ENCODE measurements at regions not wholly inside any gene's neighbourhood (a gene's known extent, or its start where the extent isn't known, plus 50 kb on each side); places are given as distances from the start of the nearest gene placed in this dataset.

GRCh38 chr2:158914731-158915130, 53.7 kb upstream of the TANC1 start:
- Mint-ChIP-seq H3K4me3 (no peak overlapping the region), H3K4me1 (peaks cover 2% of the 10 kb centered on the region), H3K27ac (no peak overlapping the region), H3K36me3 (ENCODE audit: low read depth) (no peaks in the 10 kb centered on the region), H3K9me3 (no peaks in the 10 kb centered on the region), H3K27me3 (peaks cover 12% of the 10 kb centered on the region)
- DNase-seq: no peak
- ChIA-PET POLR2A (no interaction called here), CTCF (no interaction called here)

- no peak overlapping the region for H3K27ac Mint-ChIP-seq
- H3K4me1 Mint-ChIP-seq: peaks cover 2% of the 10 kb centered on the region
- no peak for DNase-seq
- no peak overlapping the region for H3K4me3 Mint-ChIP-seq
- no peaks in the 10 kb centered on the region for H3K9me3 Mint-ChIP-seq
- peaks cover 14% of the 10 kb centered on the region for H3K27me3 Mint-ChIP-seq
- ChIA-PET CTCF (no interaction called here), POLR2A (no interaction called here)
- no peaks in the 10 kb centered on the region for H3K36me3 Mint-ChIP-seq (ENCODE audit: low read depth)
Observed at GRCh38 chr2:158917121-158917520, 51.3 kb upstream of the TANC1 start.

GRCh38 chr2:158918452-158918851, 50.0 kb upstream of the TANC1 start:
- no peak overlapping the region for H3K4me3 Mint-ChIP-seq
- H3K27ac Mint-ChIP-seq: no peak overlapping the region
- H3K36me3 Mint-ChIP-seq (ENCODE audit: low read depth): no peaks in the 10 kb centered on the region
- H3K27me3 Mint-ChIP-seq: peaks cover 13% of the 10 kb centered on the region
- H3K4me1 Mint-ChIP-seq: peaks cover 2% of the 10 kb centered on the region
- CTCF ChIA-PET: no interaction called here
- no peaks in the 10 kb centered on the region for H3K9me3 Mint-ChIP-seq
- POLR2A ChIA-PET: no interaction called here
- no peak for DNase-seq
